HEK293 (cell line): ENCODE measurements at regions not wholly inside any gene's neighbourhood (a gene's known extent, or its start where the extent isn't known, plus 50 kb on each side); places are given as distances from the start of the nearest gene placed in this dataset.

Source experiments
- CTCF ChIA-PET: fragments of 350-600 bp; formaldehyde crosslinking; extraction: SDS; loops from one replicate; lab custom pipeline; 2021; ENCODE audit warnings: antibody characterized with exemption; lab: Yijun Ruan, JAX
- POLR2A ChIA-PET: fragments of 300-600 bp; formaldehyde crosslinking; extraction: SDS; loops from one replicate; lab custom pipeline; 2020; ENCODE audit warnings: antibody characterized with exemption, inconsistent platforms; lab: Yijun Ruan, JAX
- H3K27ac ChIP-seq: fragments of 200-500 bp; sonication (Bioruptor generic); 2 replicates; pipeline ENCODE4 v1.5.1; 2014; ENCODE audit warnings: low read depth, low read length, control low read depth, inconsistent platforms; ENCODE audit errors: extremely low read depth
- H3K36me3 ChIP-seq, 2 experiments: fragments of 200-500 bp in 1 of 2; sonication (Bioruptor generic) in 1 of 2; 1 replicate in 1 of 2; 2 replicates in 1 of 2; pipeline ENCODE4 v1.5.1; 2014 to 2017; ENCODE audit warnings: inconsistent platforms in 2 of 2, low read length in 2 of 2; ENCODE audit not compliant: control insufficient read depth in 2 of 2, insufficient read depth in 1 of 2
- H3K4me1 ChIP-seq: fragments of 200-500 bp; sonication (Bioruptor generic); 2 replicates; pipeline ENCODE4 v1.5.1; 2014; ENCODE audit warnings: mild to moderate bottlenecking, low read length, inconsistent platforms; ENCODE audit not compliant: control insufficient read depth, insufficient read depth
- H3K4me3 ChIP-seq: 2 replicates; pipeline ENCODE4 v1.5.1; 2011; ENCODE audit warnings: low read depth, mild to moderate bottlenecking, control low read depth, low read length, moderate library complexity
- H3K9me3 ChIP-seq: fragments of 200-500 bp; sonication (Bioruptor generic); 2 replicates; pipeline ENCODE4 v1.5.1; 2014; ENCODE audit warnings: low read depth, low read length, inconsistent platforms; ENCODE audit not compliant: control insufficient read depth, insufficient read depth
- BCL11B ChIP-seq: fragments of 450-650 bp; formaldehyde crosslinking; IDR thresholded peaks from 2 replicates; pipeline ENCODE4 v1.5.1; 2016; ENCODE audit warnings: low read depth, missing biosample characterization, missing genetic modification characterization
- GLI4 ChIP-seq: fragments of 450-650 bp; formaldehyde crosslinking; IDR thresholded peaks from 2 replicates; pipeline ENCODE4 v1.5.1; 2016; ENCODE audit warnings: missing biosample characterization, missing genetic modification characterization
- MEIS1 ChIP-seq: sonication (generic); formaldehyde crosslinking; IDR thresholded peaks from 2 replicates; pipeline ENCODE4 v1.8.1; 2022; ENCODE audit warnings: missing genetic modification reagents, mild to moderate bottlenecking, borderline replicate concordance
- OSR2 ChIP-seq: fragments of 450-650 bp; formaldehyde crosslinking; IDR thresholded peaks from 2 replicates; pipeline ENCODE4 v1.5.1; 2016; ENCODE audit warnings: missing biosample characterization, missing genetic modification characterization
- OVOL3 ChIP-seq: fragments of 450-650 bp; formaldehyde crosslinking; IDR thresholded peaks from 2 replicates; pipeline ENCODE4 v1.5.1; 2016; ENCODE audit warnings: missing biosample characterization, missing genetic modification characterization
- REPIN1 ChIP-seq: fragments of 450-650 bp; formaldehyde crosslinking; IDR thresholded peaks from 2 replicates; pipeline ENCODE4 v1.5.1; 2017; ENCODE audit warnings: missing biosample characterization, missing genetic modification characterization, low read depth
- WT1 ChIP-seq: fragments of 450-650 bp; formaldehyde crosslinking; IDR thresholded peaks from 2 replicates; pipeline ENCODE4 v1.5.1; 2016; ENCODE audit warnings: missing biosample characterization, missing genetic modification characterization
- ZBTB17 ChIP-seq: fragments of 450-650 bp; formaldehyde crosslinking; IDR thresholded peaks from 2 replicates; pipeline ENCODE4 v1.5.1; 2016; ENCODE audit warnings: missing biosample characterization, missing genetic modification characterization
- ZIC2 ChIP-seq: fragments of 450-650 bp; formaldehyde crosslinking; IDR thresholded peaks from 2 replicates; pipeline ENCODE4 v1.5.1; 2016; ENCODE audit warnings: missing biosample characterization, missing genetic modification characterization
- ZNF112 ChIP-seq: fragments of 450-650 bp; formaldehyde crosslinking; IDR thresholded peaks from 2 replicates; pipeline ENCODE4 v1.5.0; 2017; ENCODE audit warnings: missing biosample characterization, missing genetic modification characterization
- ZNF132 ChIP-seq: fragments of 450-650 bp; formaldehyde crosslinking; IDR thresholded peaks from 2 replicates; pipeline ENCODE4 v1.5.1; 2017; ENCODE audit warnings: missing biosample characterization, missing genetic modification characterization, borderline replicate concordance
- ZNF174 ChIP-seq: fragments of 450-650 bp; formaldehyde crosslinking; IDR thresholded peaks from 2 replicates; pipeline ENCODE4 v1.5.0; 2017; ENCODE audit warnings: missing biosample characterization, mild to moderate bottlenecking, missing genetic modification characterization
- ZNF350 ChIP-seq: fragments of 450-650 bp; formaldehyde crosslinking; IDR thresholded peaks from 2 replicates; pipeline ENCODE4 v1.5.0; 2017; ENCODE audit warnings: missing biosample characterization, mild to moderate bottlenecking, missing genetic modification characterization
- ZNF391 ChIP-seq: fragments of 450-650 bp; formaldehyde crosslinking; IDR thresholded peaks from 2 replicates; pipeline ENCODE4 v1.5.1; 2016; ENCODE audit warnings: low read depth, missing biosample characterization, missing genetic modification characterization, borderline replicate concordance
- ZNF416 ChIP-seq: fragments of 450-650 bp; formaldehyde crosslinking; IDR thresholded peaks from 2 replicates; pipeline ENCODE4 v1.5.1; 2016; ENCODE audit warnings: missing biosample characterization, missing genetic modification characterization
- ZNF585B ChIP-seq: fragments of 450-650 bp; formaldehyde crosslinking; IDR thresholded peaks from 2 replicates; pipeline ENCODE4 v1.5.1; 2016; ENCODE audit warnings: missing biosample characterization, missing genetic modification characterization
- ZNF600 ChIP-seq: fragments of 450-650 bp; formaldehyde crosslinking; IDR thresholded peaks from 2 replicates; pipeline ENCODE4 v1.5.1; 2016; ENCODE audit warnings: missing biosample characterization, missing genetic modification characterization
- ZNF623 ChIP-seq: fragments of 450-650 bp; formaldehyde crosslinking; IDR thresholded peaks from 2 replicates; pipeline ENCODE4 v1.5.1; 2016; ENCODE audit warnings: missing biosample characterization, missing genetic modification characterization
- ZNF791 ChIP-seq: fragments of 450-650 bp; formaldehyde crosslinking; IDR thresholded peaks from 2 replicates; pipeline ENCODE4 v1.5.1; 2016; ENCODE audit warnings: missing biosample characterization, missing genetic modification characterization
- TF ChIP-seq, protein P1 (sequence below): fragments of 450-650 bp; formaldehyde crosslinking; IDR thresholded peaks from 2 replicates; pipeline ENCODE4 v1.5.1; 2016; ENCODE audit warnings: missing biosample characterization, missing genetic modification characterization
- TF ChIP-seq, protein P2 (sequence below): sonication (generic); formaldehyde crosslinking; IDR thresholded peaks from 2 replicates; pipeline ENCODE4 v1.8.1; 2022; ENCODE audit warnings: mild to moderate bottlenecking, moderate library complexity, missing genetic modification reagents
- TF ChIP-seq, protein P3 (sequence below): IDR thresholded peaks from 2 replicates; pipeline ENCODE4 v1.6.1; 2011; ENCODE audit warnings: mild to moderate bottlenecking, low read depth, low read length, borderline replicate concordance
- TF ChIP-seq, protein P4 (sequence below): fragments of 450-650 bp; formaldehyde crosslinking; IDR thresholded peaks from 2 replicates; pipeline ENCODE4 v1.5.1; 2016; ENCODE audit warnings: missing biosample characterization, missing genetic modification characterization
- TF ChIP-seq, protein P5 (sequence below): fragments of 450-650 bp; formaldehyde crosslinking; IDR thresholded peaks from 2 replicates; pipeline ENCODE4; 2016; ENCODE audit warnings: missing biosample characterization, missing genetic modification characterization
- TF ChIP-seq, protein P6 (sequence below): fragments of 450-650 bp; formaldehyde crosslinking; optimal IDR thresholded peaks from 2 replicates; pipeline ENCODE3; 2016; ENCODE audit warnings: missing biosample characterization, mild to moderate bottlenecking, missing genetic modification characterization

DNA sequence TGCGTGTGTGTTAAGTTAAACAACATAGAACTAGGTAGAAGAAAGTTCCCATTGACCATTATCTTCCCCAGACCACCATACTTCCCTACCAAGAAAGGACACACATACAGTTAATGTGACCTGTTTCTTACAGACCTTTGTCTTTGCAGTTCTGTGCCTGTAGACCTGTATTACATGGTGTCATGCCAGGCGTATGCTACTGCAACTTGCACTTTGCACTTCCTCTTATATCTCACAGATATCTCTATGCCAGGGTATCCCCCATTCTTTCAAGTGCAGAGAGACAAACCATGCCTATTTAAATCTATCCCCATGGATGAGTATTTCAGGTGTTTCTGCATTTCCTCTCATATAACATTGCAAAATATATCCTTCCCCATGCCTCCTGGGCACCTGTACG, 136.8 kb upstream of the PKDCC start (continued):
- TF ChIP-seq, protein P1, sequence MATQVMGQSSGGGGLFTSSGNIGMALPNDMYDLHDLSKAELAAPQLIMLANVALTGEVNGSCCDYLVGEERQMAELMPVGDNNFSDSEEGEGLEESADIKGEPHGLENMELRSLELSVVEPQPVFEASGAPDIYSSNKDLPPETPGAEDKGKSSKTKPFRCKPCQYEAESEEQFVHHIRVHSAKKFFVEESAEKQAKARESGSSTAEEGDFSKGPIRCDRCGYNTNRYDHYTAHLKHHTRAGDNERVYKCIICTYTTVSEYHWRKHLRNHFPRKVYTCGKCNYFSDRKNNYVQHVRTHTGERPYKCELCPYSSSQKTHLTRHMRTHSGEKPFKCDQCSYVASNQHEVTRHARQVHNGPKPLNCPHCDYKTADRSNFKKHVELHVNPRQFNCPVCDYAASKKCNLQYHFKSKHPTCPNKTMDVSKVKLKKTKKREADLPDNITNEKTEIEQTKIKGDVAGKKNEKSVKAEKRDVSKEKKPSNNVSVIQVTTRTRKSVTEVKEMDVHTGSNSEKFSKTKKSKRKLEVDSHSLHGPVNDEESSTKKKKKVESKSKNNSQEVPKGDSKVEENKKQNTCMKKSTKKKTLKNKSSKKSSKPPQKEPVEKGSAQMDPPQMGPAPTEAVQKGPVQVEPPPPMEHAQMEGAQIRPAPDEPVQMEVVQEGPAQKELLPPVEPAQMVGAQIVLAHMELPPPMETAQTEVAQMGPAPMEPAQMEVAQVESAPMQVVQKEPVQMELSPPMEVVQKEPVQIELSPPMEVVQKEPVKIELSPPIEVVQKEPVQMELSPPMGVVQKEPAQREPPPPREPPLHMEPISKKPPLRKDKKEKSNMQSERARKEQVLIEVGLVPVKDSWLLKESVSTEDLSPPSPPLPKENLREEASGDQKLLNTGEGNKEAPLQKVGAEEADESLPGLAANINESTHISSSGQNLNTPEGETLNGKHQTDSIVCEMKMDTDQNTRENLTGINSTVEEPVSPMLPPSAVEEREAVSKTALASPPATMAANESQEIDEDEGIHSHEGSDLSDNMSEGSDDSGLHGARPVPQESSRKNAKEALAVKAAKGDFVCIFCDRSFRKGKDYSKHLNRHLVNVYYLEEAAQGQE (tag by site-specific recombination): no peak
- no peak for TF ChIP-seq MEIS1 (CRISPR knock-in tag)
- TF ChIP-seq GLI4 (tag by site-specific recombination): no peak
- TF ChIP-seq, protein P2, sequence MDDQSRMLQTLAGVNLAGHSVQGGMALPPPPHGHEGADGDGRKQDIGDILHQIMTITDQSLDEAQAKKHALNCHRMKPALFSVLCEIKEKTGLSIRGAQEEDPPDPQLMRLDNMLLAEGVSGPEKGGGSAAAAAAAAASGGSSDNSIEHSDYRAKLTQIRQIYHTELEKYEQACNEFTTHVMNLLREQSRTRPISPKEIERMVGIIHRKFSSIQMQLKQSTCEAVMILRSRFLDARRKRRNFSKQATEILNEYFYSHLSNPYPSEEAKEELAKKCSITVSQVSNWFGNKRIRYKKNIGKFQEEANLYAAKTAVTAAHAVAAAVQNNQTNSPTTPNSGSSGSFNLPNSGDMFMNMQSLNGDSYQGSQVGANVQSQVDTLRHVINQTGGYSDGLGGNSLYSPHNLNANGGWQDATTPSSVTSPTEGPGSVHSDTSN: no peak
- TF ChIP-seq ZNF112 (tag by site-specific recombination): no peak
- no peak for TF ChIP-seq ZNF132 (tag by site-specific recombination)
- TF ChIP-seq ZNF416: no peak

DNA sequence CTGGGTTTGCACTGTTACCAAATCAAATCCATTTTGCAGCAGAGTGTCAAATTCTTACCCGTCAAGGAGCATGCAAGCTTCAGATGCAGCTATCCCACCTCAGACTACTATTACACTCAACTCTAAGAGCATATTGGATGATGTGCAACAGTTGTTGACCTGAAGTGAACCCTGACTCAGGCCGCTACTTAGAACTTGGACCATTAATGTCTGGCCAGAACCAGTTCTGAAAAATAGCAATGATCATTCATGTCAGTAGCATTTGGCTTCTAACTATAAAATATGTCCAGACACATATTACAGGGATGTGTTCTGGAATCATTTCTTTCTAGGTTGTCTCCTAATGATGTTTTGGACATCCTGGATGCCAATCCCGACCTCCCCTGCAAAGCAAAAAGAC, 135.5 kb upstream of the PKDCC start:
- Histone ChIP-seq H3K4me3 (no peak overlapping the region), H3K36me3 (no peaks in the 10 kb centered on the region), H3K4me1 (no peaks in the 10 kb centered on the region), H3K27ac (no peak overlapping the region), H3K9me3 (no peaks in the 10 kb centered on the region)
- TF ChIP-seq, protein P3, sequence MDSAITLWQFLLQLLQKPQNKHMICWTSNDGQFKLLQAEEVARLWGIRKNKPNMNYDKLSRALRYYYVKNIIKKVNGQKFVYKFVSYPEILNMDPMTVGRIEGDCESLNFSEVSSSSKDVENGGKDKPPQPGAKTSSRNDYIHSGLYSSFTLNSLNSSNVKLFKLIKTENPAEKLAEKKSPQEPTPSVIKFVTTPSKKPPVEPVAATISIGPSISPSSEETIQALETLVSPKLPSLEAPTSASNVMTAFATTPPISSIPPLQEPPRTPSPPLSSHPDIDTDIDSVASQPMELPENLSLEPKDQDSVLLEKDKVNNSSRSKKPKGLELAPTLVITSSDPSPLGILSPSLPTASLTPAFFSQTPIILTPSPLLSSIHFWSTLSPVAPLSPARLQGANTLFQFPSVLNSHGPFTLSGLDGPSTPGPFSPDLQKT: no peak
- no peak for TF ChIP-seq ZNF585B
- TF ChIP-seq ZNF791 (tag by site-specific recombination): no peak
- no peak for TF ChIP-seq ZBTB17
- TF ChIP-seq ZNF391 (tag by site-specific recombination): no peak
- no peak for TF ChIP-seq ZNF600 (tag by site-specific recombination)
- TF ChIP-seq, protein P4, sequence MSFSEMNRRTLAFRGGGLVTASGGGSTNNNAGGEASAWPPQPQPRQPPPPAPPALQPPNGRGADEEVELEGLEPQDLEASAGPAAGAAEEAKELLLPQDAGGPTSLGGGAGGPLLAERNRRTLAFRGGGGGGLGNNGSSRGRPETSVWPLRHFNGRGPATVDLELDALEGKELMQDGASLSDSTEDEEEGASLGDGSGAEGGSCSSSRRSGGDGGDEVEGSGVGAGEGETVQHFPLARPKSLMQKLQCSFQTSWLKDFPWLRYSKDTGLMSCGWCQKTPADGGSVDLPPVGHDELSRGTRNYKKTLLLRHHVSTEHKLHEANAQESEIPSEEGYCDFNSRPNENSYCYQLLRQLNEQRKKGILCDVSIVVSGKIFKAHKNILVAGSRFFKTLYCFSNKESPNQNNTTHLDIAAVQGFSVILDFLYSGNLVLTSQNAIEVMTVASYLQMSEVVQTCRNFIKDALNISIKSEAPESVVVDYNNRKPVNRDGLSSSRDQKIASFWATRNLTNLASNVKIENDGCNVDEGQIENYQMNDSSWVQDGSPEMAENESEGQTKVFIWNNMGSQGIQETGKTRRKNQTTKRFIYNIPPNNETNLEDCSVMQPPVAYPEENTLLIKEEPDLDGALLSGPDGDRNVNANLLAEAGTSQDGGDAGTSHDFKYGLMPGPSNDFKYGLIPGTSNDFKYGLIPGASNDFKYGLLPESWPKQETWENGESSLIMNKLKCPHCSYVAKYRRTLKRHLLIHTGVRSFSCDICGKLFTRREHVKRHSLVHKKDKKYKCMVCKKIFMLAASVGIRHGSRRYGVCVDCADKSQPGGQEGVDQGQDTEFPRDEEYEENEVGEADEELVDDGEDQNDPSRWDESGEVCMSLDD (tag by site-specific recombination): no peak
- no peak for TF ChIP-seq REPIN1 (tag by site-specific recombination)
- TF ChIP-seq ZNF350 (tag by site-specific recombination): no peak
- no peak for TF ChIP-seq OVOL3
- TF ChIP-seq, protein P5, sequence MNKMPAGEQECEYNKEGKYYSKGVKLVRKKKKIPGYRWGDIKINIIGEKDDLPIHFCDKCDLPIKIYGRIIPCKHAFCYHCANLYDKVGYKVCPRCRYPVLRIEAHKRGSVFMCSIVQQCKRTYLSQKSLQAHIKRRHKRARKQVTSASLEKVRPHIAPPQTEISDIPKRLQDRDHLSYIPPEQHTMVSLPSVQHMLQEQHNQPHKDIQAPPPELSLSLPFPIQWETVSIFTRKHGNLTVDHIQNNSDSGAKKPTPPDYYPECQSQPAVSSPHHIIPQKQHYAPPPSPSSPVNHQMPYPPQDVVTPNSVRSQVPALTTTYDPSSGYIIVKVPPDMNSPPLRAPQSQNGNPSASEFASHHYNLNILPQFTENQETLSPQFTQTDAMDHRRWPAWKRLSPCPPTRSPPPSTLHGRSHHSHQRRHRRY: no peak
- TF ChIP-seq WT1 (tag by site-specific recombination): no peak
- TF ChIP-seq, protein P6, sequence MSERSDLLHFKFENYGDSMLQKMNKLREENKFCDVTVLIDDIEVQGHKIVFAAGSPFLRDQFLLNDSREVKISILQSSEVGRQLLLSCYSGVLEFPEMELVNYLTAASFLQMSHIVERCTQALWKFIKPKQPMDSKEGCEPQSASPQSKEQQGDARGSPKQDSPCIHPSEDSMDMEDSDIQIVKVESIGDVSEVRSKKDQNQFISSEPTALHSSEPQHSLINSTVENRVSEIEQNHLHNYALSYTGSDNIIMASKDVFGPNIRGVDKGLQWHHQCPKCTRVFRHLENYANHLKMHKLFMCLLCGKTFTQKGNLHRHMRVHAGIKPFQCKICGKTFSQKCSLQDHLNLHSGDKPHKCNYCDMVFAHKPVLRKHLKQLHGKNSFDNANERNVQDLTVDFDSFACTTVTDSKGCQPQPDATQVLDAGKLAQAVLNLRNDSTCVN (tag by site-specific recombination): no peak
- TF ChIP-seq BCL11B (tag by site-specific recombination): no peak
- TF ChIP-seq ZNF623: no peak
- no peak for TF ChIP-seq ZIC2 (tag by site-specific recombination)
- no peak for TF ChIP-seq ZNF174
- no peak for TF ChIP-seq OSR2
- POLR2A ChIA-PET: no interaction called here
- CTCF ChIA-PET: no interaction called here
